Left lobe of liver (tissue), 2 donors: ENCODE measurements at regions not wholly inside any gene's neighbourhood (a gene's known extent, or its start where the extent isn't known, plus 50 kb on each side); places are given as distances from the start of the nearest gene placed in this dataset.
"Not testable (repeated sequence)": the region's sequence is repeated elsewhere in the genome, so short reads cannot be mapped to it uniquely, and the experiment has no call there.

Source experiments
- ATAC-seq: fragments of 200-7000 bp; cut with Tn5 transposase; one replicate; pipeline ENCODE4 v1.9.1; 2020; ENCODE audit warnings: mild to moderate bottlenecking, moderate library complexity
- DNase-seq: peaks from one replicate; pipeline ENCODE4 v3.0.0-alpha.2; 2020; ENCODE audit warnings: low spot score
- donor health status: DM: no; HTN: no; CAD: no; lungs with moderate emphysema.
- donor health status: DM: no; HTN: yes; CAD: no.

GRCh38 chr13:70817576-70817975 lies 709.3 kb upstream of the KLHL1 start:
- DNase-seq, result no peak
- ATAC-seq, result no peak

DNA sequence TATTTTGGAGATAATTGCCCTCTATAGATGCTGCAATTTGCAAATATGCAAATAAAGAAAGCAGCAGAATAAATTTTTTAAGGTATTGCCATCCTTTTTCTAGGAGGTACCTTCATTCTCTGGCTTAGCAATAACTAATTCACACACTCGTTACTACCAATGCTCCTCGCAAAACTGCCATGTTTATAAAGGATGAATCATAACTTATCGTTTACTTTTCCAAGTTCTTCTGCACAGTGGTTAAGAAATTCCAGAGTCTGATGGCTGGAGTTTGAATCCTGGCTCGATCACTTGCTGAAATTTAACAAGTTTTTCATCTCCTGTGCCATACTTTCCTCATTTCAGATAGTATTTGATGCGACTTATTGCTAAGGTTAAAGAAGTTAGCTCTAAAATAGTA lies 708.6 kb upstream of the KLHL1 start:
- ATAC-seq, result no peak

DNA sequence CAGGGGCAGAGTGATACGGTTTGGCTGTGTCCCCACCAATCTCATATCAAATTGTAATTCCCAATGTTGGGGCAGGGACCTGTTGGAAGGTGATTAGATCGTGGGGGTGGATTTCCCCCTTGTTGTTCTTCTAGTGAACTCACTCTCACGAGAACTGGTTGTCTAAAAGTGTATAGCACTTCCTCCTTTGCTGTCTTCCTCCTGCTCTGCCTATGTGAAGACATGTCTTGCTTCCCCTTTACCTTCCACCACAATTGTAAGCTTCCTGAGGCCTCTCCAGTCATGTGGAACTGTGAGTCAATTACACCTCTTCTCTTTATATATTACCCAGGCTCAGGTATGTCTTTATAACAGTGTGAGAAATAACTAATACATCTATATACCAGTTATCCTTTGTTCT lies 706.4 kb upstream of the KLHL1 start:
- DNase-seq (no peak), ATAC-seq (no peak)

More for the DNA sequence above, 708.6 kb upstream of the KLHL1 start:
- DNase-seq, result no peak

DNA sequence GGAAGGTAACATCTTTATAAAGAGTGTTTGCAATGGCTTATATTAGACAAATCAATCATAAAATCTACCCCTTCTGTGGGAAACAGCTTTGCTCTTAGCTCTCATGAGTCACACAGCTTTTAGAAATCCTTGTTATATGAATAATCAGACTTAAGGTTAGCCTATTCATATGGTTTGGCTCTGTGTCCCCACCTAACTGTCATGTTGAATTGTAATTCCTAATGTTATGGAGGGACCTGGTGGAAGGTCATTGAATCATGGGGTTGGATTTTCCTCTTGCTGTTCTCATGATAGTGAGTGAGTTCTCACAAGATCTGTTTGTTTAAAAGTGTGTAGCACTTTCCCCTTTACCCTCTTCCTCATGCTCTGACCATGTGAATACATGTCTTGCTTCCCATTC lies 704.2 kb upstream of the KLHL1 start:
- ATAC-seq (no peak), DNase-seq (no peak)

- no peak for DNase-seq
- ATAC-seq, result no peak
Measured at GRCh38 chr13:70809588-70809987, 701.3 kb upstream of the KLHL1 start.

DNA sequence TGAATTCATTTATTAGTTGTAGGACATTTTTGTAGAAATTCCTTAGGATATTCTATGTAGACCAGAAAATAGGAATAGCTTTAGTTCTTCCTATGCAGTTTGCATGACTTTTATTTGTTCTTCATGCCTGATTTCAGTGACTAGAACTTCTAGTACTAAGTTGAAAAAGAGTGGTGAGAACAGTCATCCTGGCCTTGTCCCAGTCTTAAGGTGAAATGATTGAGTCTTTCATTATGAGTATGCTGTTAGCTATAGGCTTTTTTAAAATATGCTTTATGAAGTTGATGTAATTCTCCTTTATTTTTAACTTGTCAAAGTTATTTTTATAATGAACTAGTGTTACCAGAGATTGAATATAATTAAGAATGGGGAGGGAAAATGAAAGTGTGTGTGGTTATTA lies 690.1 kb upstream of the KLHL1 start:
- DNase-seq (no peak), ATAC-seq (no peak)

DNA sequence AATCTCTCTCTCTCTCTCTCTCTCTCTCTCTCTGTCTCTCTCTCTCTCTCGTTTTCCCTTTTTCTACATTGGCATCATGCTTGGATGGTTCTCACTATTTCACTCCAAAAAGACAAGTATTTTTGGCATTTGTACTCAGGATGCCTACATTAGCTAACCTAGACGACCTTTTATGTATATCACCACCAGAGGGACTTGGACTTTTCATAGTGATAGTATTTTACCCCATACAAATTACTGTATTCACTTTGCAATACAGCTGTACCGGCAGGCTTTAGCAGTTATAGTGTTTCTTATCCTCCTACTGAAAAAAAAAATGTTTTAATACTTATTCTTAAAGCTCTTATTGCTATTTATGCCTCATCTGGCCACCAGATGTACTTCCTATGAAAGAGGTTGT lies 687.2 kb upstream of the KLHL1 start:
- no peak for ATAC-seq
- no peak for DNase-seq

- no peak for DNase-seq
- ATAC-seq, result no peak
Measured at GRCh38 chr13:70792121-70792520, 683.9 kb upstream of the KLHL1 start.

- no peak for DNase-seq
- no peak for ATAC-seq
Measured at GRCh38 chr13:70789751-70790150, 681.5 kb upstream of the KLHL1 start.

- DNase-seq, result no peak
- no peak for ATAC-seq
Measured at GRCh38 chr13:70788074-70788473, 679.8 kb upstream of the KLHL1 start.

DNA sequence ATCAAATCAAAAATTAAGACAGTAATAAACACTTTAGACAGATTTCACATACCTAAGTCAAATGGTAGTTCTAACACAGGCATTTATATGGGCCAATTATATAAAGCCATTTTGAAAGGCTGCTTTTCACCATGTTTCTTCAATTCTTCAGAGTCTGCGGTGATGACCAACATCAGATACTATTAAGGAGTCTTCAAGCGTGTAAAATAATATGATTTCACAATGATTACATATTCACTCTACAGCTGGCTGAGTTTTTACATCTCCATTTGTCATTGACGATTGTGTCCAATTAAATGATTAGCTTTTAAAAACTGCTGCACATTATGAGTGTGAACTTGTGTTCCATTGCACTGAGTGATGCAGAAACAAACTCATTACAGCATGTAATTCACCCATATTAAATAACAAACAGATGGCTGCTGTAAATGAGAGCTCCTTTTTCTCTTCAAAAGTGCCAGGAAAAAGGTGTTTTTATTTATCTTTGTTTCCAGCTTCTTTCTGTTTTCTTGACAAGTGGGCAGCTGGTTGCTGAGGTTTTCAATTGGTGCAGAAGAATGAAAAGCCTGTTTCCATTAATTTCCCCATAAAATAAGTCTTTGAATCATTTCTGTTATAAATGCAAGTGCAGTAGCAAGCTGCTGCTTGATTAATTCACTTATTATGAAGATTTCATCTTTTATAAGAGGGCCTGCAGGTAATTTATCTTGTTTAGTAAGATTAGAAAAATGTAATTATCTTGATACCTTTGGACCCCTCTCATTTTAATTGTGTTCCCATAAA lies 676.1 kb upstream of the KLHL1 start:
- ATAC-seq (no peak), DNase-seq (no peak)

- DNase-seq (no peak), ATAC-seq (no peak)
Measured at GRCh38 chr13:70769817-70770216, 661.6 kb upstream of the KLHL1 start.

DNA sequence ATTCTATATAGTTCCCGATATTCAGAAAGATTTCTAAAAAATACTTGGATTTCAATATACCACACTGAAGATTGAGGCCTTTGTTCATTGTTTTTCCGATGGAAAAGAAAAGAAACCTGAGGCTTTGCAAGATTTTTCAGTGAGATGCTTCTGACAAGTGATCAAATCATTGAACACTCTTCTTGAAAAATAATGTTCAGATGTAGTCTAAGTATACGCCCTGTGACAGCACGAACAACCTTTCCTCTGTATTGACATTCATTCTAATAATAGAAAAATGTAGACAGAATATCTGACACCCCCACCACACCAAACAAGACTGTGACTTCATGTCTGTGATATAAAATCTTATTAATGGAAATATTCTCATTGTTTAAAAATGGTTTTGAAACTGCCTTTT lies 650.7 kb upstream of the KLHL1 start:
- DNase-seq (no peak), ATAC-seq (no peak)

- DNase-seq (no peak), ATAC-seq (no peak)
Measured at GRCh38 chr13:70756088-70756487, 647.8 kb upstream of the KLHL1 start.

DNA sequence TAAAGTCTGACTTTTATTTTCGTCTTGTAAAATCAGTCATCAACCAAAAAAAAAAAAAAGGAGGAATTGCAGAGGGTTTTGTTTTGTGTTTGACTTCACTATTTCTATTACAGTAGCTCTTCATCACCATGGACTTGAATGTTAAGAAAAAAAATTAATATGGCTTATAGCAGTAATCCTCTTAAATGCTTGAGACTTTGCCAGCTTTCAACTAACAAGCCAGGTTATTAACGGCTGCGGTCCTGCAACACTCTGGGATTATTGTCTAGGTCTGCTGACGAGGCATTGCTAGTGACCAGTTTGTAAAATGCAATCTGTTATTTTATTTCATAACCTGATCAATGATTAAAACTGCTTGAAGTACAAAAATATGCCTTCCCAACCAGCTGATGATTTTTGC lies 647.2 kb upstream of the KLHL1 start:
- no peak for ATAC-seq
- no peak for DNase-seq

GRCh38 chr13:70747262-70747661 lies 639.0 kb upstream of the KLHL1 start:
- DNase-seq, result no peak
- no peak for ATAC-seq

DNA sequence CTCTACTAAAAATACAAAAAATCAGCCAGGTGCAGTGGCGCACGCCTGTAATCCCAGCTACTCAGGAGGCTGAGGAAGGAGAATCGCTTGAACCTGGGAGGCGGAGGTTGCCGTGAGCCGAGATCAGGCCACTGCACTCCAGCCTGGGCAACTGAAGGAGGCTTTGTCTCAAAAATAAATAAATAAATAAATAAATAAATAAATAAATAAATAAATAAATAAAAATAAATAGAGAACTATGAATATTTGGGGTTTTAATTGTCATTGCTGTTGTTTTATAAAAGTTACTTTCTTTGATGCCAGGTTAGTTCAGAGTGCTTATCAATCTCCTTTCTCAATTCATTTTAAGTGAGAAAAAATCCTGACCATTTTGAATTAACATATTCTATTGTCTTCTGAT lies 638.2 kb upstream of the KLHL1 start:
- not testable (repeated sequence) for DNase-seq, ATAC-seq

DNA sequence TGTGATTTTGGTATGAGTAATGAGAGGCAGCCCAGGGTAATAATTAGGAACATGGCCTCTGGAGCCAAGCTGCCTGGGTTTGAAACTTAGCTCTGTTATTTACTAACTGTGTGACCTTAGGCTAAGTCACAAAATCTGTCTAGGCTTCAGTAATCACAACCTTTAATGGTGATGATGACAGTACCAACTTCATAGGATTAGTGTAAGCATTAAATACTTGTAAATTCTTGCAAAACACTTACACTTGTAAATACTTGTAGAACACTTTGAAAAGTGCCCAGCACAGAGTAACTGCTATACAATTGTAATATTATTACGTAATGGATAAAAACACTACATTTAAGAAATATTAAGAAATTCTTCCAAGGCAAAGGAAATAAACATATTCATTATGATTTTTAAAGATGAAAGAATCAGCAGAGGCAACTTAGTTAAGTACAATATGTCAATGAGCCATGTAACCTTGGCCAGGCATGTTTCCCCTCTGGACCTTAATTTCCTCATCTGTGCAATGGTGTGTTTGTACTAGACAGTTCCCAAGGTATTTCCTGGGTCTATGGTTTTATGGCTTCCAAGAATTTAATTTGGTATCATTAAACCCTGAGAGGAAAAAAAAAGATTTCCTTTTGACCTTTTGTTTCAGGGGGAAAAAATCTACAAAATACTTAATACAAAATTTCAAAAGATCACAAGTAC lies 628.5 kb upstream of the KLHL1 start:
- DNase-seq, result no peak
- no peak for ATAC-seq

GRCh38 chr13:70732611-70733010 lies 624.4 kb upstream of the KLHL1 start:
- DNase-seq (no peak), ATAC-seq (no peak)

- ATAC-seq (no peak), DNase-seq (no peak)
Measured at GRCh38 chr13:70729369-70729768, 621.1 kb upstream of the KLHL1 start.

- ATAC-seq, result no peak
- no peak for DNase-seq
Measured at GRCh38 chr13:70723732-70724131, 615.5 kb upstream of the KLHL1 start.

GRCh38 chr13:70720386-70720785 lies 612.1 kb upstream of the KLHL1 start:
- no peak for ATAC-seq

GRCh38 chr13:70714993-70715392 lies 606.7 kb upstream of the KLHL1 start:
- ATAC-seq (no peak), DNase-seq (no peak)

More at GRCh38 chr13:70720386-70720785, 612.1 kb upstream of the KLHL1 start:
- DNase-seq, result no peak
